NCI-H1930 (cell line): ENCODE measurements at regions not wholly inside any gene's neighbourhood (a gene's known extent, or its start where the extent isn't known, plus 50 kb on each side); places are given as distances from the start of the nearest gene placed in this dataset.
A peak's percentile ranks its signal among the peaks of the same experiment; 100 is the strongest.

Experiments used
- DNase-seq, 2 experiments: peaks; one replicate each; lab custom pipeline; 2025; lab: John Stamatoyannopoulos, UW

DNA sequence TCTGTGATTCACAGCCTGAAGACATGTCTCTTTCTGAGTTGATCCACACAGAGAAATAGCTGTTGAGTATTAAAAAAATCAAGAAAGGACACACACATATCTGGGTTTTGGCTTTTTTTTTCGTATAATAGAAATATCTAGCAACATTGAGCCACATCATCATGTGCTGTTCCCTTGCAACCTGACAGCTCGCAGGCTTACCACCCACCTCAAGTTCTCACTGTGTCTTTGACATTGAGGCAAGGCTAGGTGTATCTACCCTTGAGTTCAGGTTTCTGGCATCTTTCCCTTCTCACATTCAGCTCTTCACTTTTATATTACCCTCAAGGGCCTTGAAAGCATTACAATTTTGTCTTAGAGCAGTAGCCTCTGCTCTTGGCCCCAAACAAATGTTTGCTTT, 490.3 kb upstream of the KIRREL3 start:
- no peak for DNase-seq

DNA sequence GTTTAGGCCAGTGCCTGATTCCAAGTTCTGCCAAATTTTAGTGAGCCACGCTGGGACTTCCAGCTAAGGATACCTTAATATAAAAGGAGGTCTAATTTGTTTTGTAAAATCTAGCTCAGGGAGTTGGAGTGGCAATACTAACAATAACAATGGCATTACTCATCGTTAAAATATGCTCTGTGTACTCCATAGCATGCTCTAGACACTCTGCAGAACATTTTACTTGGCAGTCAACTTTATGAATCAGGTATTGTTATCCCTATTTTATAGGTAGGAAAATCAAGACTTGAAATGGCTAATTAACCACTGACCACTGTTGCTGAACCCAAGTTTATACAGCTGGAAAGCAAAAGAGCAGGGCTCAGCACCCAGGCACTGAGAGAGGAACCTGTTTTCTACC, 485.0 kb upstream of the KIRREL3 start:
- DNase-seq, result no peak

DNA sequence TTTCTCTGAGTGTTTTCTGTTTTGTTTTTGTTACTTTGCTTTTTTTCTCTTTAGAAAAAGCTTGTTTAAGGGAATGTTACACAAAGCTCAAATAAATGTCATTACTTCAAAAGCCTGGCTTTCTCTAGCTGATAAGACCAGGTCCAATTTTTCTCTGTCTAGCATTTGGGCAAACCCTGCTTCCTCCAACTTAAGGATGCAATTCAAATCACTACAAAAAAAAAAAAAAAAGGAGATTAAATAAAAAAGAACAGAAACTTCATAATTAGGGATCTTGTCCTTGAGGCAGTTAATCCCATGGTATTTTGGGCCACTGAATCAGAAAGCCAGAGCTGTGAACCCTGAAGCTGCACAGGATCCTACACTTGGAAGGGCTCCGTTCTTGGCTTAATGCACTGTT, 480.8 kb upstream of the KIRREL3 start:
- no peak for DNase-seq

DNA sequence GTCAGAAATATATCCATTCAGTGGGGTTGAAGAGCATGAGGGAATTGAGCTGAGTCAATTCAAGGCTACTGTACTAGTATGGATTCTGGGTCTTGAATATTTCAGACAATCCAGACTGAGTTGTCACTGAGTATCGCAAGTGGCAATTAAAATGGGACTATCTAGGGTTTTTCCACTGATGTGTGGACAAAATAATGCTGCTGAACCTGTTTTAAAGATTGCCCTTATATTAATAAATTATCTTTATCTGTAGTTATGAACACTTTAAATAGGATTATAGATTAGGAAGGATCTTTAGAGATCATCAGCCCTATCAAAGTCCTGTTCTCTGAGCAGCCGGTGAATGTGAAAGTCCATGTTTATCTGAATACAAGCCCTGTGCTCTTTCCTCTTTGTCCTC, 478.3 kb upstream of the KIRREL3 start:
- DNase-seq, result no peak

DNA sequence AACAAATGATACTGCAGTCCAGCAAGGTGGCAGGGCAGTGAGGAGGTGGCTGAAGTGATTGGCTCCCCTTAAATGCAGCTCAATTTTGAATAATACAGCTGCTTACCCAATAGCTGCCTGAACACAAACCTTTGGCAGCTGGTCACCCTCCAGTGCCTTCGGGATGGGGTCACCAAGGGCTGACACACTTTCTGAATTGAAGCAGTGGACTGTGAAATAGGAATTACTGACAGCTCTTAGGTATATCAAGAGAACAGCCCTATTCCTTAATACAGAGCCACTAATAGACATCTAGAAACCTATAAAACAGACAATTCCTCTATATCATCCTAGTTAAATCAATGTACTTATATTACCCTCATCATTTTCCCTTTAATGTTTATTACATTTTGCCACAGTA, 474.2 kb upstream of the KIRREL3 start:
- DNase-seq, result no peak

DNA sequence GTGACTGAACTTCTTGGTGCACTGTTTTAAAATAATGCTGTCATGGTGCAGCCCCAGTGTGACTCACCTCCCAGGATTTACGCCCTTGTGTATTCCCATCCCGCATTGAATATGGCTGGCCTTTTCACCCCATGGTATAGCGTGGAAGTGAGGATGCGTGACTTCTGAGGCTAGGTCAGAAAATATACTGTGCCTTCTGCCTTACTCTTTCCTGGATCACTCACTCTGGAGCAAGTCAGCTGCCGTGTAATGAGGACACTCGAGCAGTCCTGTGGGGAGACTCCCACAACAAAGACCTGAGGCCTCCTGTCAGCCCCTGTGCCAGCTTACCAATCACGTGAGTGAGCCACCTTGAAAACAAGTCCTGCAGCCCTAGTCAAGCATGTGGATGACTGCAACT, 471.9 kb upstream of the KIRREL3 start:
- no peak for DNase-seq

DNA sequence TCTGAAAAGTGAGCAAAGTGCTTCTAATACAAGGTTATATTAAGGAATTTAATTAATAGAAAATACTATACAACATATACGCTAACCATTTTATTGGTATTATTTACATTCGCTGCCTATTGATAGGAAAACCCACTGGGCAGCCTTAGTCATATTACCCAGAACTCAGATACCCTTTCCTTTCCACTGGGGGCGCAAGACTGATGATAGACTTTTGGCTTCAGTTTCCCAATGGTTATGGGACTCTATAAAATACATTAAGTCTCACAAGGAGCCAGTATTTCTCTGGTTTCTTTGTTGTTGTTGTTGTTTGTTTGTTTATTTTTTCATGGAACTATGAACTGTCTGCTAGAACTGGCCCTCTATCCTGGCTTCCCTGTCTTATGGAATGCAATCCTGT, 471.1 kb upstream of the KIRREL3 start:
- no peak for DNase-seq

DNA sequence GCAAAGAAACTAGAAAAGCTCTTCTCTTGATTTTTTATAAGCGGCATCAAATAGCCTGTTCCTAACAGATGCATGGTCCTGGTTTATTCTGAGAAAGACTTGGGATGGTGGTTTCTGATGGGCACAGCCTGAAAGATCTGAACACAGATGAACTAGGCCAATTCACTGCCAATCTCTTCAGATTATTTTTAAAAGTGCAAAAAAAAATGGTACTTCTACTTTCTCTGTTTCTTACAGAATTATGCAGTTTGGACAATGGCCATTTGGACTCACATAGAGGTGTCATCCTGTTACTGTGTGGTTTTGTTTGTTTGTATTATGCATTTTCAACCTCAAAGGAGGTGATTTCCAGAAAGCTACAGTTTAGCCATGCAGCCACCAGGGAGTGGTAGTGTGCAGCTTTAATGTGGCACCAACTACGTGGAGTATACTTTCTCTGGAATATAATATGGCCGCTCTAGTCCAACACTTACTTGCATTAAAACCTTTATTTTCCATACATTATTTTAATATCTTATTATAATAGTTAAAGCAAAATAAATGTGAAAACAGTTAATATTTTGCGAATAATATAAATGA, 469.8 kb upstream of the KIRREL3 start:
- DNase-seq, result peak in 1 of 2 experiments; percentile 9

DNA sequence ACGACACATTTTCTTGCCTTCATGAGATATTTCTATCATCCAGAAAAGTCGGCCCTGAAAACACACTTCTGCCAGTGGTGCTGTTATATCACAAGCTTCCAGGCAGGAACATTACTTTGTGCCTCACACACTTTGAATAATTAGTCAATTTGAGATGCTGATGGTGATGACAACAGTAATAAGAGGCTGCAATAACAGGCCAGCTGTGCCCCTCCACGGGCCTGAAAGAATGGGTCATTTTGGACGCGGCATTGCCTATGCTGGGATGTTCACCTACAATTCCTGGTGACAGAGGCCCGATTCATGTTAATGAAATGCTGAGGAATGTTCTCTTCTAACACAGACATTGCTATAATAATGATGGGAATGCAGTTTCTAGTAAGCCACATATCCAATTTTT, 463.8 kb upstream of the KIRREL3 start:
- DNase-seq, result no peak

DNA sequence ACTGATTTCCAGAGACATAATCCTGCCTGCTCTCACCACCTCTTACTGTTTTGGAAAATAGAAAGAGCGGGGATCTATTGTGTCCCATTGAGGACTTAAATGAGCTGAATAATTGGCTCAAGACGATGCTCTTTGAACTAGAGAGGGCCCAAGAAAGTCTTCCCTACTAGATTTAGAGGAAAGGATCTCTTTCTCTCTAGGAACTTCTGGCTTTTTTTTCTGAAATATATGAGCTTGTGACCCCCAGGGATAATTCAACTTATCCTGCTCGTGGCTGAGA, 461.4 kb upstream of the KIRREL3 start:
- no peak for DNase-seq

DNA sequence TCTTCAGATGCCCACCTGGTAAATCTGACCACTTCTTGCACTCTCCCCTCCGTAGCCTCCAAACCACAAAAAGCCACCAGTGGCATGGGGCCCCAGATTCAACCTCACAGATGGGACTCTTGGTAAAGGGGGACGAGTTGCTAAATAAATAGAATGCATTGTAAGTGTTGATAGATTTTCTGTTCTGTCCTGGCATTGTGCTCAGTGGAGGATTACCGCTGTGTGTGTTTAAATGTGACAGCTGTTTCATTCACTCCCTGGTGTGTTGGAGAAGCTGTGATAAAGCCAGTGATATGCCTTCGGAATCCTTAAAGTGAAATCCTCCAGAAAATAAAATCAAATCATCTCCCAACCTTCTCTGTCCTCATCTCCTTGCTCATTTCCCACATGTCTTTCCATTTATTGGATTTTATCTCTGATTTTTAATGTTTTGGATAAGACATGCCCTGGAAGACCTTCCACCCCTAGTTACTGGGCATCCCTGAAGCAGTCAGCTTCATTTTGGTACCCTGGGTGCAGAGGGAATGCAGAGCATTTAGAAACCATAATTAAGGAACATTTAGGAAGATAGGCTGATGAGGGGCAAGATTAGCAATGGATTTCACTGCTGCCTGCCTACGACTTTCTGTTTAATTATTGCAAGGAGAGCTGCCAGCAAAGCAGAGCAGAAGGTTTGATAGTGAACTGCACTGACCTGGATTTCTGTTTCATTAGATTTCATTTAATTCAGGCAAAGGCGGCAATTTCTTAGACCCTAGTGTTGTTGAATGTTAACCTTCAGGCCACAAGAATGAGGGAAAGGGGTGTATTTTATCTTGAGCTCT, 460.9 kb upstream of the KIRREL3 start:
- DNase-seq, result no peak

DNA sequence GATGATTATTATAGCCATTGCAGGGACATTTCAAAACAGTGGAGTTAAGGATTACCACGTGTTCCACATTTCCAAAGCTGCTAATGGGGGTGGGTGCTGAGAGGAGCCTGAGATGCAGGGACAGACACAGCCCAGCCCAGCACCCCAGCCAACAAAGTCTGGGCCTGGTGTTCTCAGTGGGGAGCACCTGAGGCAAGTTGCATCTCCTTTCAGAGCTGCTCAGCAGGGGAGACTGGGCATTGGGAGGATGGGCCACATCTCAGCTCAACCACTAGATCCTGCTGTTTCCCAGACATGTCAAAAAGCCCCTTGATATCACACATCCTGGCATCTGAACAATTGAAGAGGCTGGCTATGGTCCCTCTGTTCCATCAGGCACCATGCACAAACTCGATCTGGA, 458.0 kb upstream of the KIRREL3 start:
- DNase-seq, result peak; percentile 35 to 51

DNA sequence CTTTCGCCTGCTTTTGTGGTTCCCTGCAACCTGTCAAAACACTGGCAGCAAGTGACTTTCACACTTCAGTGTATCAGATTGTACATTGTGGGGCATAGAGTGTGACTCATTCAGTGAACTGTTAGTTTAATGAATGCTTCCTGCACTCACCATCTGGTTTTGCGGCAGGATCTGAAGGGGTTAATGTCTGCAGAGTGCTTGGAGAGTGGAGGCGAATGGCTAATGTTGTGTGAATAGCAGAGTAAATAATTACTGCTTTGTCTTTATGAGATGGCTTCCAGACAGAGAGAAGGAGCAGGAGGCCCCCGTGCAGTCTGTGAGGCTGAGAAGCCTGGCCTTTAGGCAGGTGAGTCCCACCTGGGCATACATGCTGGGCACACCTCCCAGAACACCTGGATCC, 454.3 kb upstream of the KIRREL3 start:
- DNase-seq, result no peak

DNA sequence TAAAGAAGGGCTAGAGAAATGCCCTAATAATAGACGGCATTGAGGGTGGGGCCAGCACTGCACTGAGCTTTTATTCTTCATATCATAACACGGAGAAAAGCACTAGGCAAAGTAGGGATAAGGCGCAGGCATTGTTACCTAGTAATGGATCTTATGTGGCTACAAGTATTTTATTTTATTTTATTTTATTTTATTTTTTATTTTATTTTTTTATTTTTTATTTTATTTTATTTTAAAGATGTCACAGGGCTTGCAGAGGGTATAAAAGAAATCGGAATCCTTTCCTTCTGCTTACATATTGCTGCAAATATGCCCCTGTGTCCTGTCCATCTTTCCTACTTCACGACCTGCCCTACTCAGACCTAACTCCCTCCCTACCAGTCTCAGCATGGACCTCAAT, 452.0 kb upstream of the KIRREL3 start:
- DNase-seq, result no peak

DNA sequence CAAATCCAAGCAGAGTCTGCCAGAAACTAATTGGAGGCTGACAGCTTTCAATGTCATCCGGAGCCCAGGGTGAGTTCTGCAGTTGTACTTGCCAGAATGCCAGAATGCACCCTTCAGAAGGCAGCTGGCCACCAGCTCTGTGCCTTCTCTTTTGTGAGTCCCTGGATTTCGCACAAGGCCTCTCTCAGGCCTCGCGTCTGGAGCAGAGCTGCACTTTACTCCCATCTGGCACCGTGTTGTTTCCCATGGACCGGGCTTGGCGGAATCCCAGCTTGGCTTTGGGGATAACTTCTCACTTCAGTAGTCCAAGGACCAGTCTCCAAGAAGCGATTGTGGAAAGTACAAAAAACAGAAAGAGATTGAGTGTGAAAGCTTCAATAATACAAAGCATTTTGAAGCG, 451.3 kb upstream of the KIRREL3 start:
- no peak for DNase-seq

DNA sequence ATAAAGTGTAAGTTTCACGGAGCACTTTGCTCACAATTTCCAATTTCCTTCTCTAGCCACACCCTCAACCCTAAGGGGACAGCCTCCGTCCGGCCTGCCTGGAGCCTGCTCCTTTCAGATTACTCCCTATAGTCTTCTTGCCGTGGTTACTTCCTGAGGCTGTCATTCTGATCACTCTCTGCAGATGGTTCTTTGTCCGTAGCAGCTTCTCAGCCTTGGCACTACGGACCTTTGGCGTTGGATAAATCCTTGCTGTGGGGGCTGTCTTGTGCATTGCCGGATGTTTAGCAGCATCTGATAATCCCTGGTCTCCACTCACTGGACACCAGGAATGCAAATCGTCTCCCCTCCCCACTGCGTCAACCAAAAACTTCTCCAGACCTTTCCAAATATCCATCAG, 447.5 kb upstream of the KIRREL3 start:
- no peak for DNase-seq

DNA sequence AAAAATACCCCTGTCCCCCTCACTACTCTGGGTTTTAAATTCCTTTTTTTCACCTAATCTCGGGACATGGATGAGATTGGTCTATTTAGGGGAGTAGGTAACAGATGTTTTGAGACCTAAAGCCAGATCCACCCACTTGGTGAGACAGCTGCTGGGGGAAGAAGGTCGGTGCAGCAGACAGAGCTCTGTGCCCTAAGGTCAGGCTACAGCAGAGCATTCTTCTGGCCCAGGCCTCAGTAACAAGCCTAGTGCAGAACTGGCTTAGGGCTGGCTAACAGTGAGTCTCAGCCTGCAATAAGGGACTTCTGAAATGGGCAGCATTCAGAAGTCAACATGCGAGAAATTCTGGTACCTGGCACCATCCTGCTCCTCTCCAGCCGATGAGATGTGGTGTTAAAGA, 444.9 kb upstream of the KIRREL3 start:
- DNase-seq, result no peak

DNA sequence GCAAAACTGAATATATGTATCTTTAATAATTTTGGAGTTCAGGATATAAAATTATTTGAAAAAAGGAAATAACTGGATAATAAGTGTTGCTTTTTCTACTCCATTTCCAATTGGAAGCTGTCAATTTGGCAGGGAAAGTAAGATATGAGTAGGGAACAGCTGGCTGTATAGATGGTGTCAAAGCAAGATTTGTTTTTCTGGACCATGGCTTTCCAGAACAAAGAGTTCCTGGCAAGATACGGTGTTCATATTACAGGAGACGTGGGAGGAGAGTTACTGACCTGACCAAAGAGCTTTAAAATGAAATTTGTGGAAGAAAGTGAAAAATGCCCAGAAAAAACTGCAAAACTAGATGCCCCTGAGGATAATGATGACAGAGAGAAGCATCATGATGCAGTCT, 442.7 kb upstream of the KIRREL3 start:
- DNase-seq, result no peak

DNA sequence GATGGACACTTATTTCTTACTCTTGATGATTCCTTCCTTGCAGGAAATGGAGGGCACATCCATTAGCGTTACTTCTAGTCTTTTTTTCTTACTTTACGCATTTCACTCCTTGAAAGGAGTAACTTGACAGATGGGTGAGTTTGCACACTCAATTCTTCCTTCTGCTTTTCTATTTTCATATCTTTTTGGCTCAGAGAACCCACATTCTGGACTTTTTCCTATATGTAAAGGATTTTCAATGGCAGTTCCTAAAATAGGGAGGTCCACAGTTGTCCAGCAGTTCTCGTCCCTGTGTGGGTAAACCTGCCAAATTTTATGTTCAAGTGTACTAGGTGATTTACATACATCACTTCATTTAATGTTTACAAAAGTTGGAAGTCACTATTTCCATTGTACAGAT, 440.0 kb upstream of the KIRREL3 start:
- DNase-seq, result no peak

DNA sequence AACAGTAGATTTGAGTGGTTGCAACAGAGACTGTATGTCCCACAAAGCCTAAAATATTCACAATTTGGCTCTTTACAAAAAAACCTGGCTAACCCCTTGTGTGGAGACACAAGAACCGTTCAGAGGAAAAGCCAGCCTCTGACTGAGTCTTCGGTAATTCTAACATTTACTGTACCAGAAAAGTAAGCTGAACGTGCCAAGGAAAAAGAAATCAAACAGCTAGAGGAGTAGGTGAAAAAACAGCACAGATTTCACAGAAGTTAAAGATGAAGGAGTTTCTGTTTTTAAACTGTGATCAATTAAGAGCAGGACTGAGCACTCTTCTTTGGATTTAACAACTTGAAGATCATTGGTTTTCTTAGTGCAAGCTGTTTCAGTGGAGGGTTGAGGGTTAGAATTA, 424.7 kb upstream of the KIRREL3 start:
- no peak for DNase-seq

DNA sequence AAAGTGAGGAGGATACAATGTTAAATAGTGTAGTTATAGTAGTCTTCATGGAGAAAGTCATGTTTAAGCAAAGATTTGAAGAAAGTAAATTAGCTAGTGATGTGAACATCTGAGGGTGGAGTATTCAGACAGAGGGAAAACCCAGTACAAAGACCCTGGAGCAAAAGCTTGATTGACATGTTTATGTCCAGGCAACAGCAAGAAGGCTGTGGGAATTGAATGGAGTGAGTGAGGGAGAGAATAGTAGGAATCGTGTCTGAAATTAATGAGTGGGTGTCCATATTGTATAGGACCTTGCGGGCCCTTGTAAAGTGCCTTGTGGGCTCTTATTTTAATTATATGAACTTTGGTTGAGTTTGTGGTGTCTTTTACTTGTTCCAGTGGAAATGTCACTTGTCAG, 424.1 kb upstream of the KIRREL3 start:
- DNase-seq, result no peak

DNA sequence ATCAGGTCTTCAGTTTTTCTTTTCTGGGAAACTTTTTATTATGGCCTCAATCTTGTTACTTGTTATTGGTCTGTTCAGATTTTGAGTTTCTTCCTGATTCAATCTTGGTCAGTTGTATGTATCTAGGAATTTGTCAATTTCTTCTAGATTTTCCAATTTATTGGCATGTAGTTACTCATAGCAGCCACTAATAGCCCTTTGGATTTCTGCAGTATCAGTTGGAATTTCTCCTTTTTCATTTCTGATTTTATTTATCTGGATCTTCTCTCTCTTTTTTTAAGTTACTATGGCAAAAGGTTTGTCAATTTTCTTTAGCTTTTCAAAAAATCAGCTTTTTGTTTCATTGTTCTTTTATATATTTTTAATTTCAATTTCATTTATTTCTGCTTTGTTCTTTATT, 419.6 kb upstream of the KIRREL3 start:
- no peak for DNase-seq

DNA sequence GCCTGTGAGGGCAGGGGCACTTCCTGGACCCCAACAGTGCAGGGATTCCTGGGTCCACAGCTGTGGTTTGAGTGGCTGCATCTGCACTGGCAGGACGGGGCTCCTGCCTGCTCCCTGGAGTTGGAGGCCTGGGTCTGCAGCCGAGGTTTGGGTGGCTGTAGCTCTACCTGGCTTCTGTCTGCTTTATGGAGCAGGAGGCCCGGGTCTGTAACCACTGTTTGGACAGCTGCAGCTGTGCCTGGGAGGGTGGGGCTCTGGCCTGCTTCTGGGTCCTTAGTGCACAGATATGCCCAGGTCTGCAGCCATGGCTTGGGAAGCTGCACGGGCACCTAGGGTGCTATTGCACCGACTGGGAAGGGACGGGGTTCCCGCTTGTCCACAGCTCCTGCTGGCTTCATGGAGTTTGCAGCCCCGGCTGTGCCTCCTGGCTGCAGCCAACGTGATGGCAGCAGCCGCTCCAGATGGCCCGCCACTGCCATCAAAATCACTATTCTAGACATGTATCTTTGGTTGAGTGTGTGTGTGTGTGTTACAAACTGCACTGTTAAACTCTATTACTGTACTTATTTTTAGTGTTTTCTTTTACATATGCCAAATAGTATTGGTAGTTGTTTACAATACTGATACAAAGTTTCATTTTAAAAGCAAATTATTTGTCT, 412.3 kb upstream of the KIRREL3 start:
- DNase-seq, result no peak

DNA sequence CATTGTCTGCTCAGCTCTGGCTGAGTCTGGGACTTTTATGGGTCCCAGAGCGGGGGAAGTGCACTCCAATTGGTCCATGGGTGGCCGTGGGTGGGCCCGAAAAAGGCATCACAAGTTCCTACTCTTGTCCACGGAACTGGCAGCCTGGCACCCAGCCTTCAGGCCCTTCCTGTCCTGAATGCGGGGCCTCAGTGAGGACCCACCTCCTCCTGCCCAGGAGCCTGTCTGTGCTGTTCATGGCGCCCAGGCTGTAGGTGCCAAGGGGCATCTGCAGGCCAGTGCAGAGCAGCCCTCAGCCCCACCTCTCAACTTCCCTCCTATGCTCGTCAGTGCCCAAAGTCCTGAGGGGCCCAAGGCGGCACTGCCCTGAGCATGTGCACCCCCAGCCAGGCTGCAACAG, 411.7 kb upstream of the KIRREL3 start:
- DNase-seq, result no peak
